ENCODE measurements at regions not wholly inside any gene's neighbourhood (a gene's known extent, or its start where the extent isn't known, plus 50 kb on each side); places are given as distances from the start of the nearest gene placed in this dataset.

- no peak for DNase-seq
These were observed 54.7 kb downstream of the GLUD2 start for GRCh38 chrX:121102101-121102500.

- no peak for DNase-seq
These were observed 56.0 kb downstream of the GLUD2 start for GRCh38 chrX:121103381-121103780.

- DNase-seq = no peak
These were observed 59.2 kb downstream of the GLUD2 start for GRCh38 chrX:121106484-121107235.

GRCh38 chrX:121109986-121110385 lies 62.6 kb downstream of the GLUD2 start:
- DNase-seq = no peak

- DNase-seq = no peak
These were observed 63.1 kb downstream of the GLUD2 start for GRCh38 chrX:121110536-121110935.

GRCh38 chrX:121114691-121115090 lies 67.3 kb downstream of the GLUD2 start:
- no peak for DNase-seq

GRCh38 chrX:121120690-121121605 lies 73.5 kb downstream of the GLUD2 start:
- no peak for DNase-seq

GRCh38 chrX:121122332-121122731 lies 74.9 kb downstream of the GLUD2 start:
- DNase-seq = no peak

GRCh38 chrX:121128925-121129877 lies 81.8 kb downstream of the GLUD2 start:
- DNase-seq = peak; percentile 23

GRCh38 chrX:121132675-121133074 lies 85.3 kb downstream of the GLUD2 start:
- DNase-seq = no peak

GRCh38 chrX:121135488-121136207 lies 88.2 kb downstream of the GLUD2 start:
- no peak for DNase-seq

GRCh38 chrX:121146059-121146628 lies 98.7 kb downstream of the GLUD2 start:
- no peak for DNase-seq

GRCh38 chrX:121150217-121150616 lies 102.8 kb downstream of the GLUD2 start:
- DNase-seq = no peak

- DNase-seq = no peak
These were observed 103.9 kb downstream of the GLUD2 start for GRCh38 chrX:121151293-121151692.

- no peak for DNase-seq
These were observed 107.5 kb downstream of the GLUD2 start for GRCh38 chrX:121154858-121155404.

GRCh38 chrX:121160987-121161386 lies 113.6 kb downstream of the GLUD2 start:
- no peak for DNase-seq

- no peak for DNase-seq
These were observed 114.1 kb downstream of the GLUD2 start for GRCh38 chrX:121161501-121161933.

GRCh38 chrX:121163443-121163842 lies 116.0 kb downstream of the GLUD2 start:
- DNase-seq = no peak

GRCh38 chrX:121165930-121166359 lies 118.5 kb downstream of the GLUD2 start:
- DNase-seq = no peak

- no peak for DNase-seq
These were observed 122.0 kb downstream of the GLUD2 start for GRCh38 chrX:121169099-121170035.

Data from NCI-H446 treated with DMSO at 0.1 percent for 48 hours (cell line).